ENCODE measurements at regions not wholly inside any gene's neighbourhood (a gene's known extent, or its start where the extent isn't known, plus 50 kb on each side); places are given as distances from the start of the nearest gene placed in this dataset.

DNA sequence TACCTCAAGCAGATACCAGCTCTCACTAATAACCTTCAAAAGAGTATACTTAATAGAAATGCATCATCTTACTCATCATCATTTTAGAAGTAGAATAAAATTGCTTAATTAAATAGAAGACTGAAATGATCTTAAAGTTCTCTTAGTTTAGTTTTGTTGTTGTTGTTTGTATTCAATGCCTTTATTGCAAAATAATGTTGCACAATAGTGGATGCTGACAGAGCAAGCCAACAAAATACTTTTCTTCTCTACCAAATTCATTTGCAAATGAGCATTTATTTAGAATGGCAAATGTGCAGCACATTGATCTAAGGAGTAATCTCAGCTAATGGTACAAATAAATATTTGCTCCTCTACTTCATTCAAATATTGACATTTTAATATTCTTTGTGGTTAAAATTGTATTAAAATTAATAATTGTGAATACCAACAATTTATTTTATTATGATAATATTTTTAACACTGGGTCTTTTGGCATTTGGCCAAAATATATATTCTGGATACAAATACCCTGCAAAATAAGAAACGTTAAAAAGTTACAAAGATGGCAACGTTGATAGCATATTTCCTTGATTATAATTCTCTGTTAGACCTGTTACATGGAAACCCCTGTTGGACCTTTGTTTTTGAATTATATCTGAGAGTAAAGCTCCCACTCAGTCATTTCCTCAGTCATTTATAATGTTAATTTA is 496.1 kb downstream of the RERGL start:
- Histone ChIP-seq H3K4me3 (ENCODE audit: low read length) (no peak overlapping the region), H3K9me3 (ENCODE audit: low read length) (no peaks in the 10 kb centered on the region), H2AFZ (ENCODE audit: low read depth, low read length) (no peak overlapping the region), H3K9ac (ENCODE audit: low read length) (no peak overlapping the region), H3K27me3 (ENCODE audit: insufficient read depth, low read depth, low read length) (no peaks in the 10 kb centered on the region), H3K27ac (ENCODE audit: low read length) (no peak overlapping the region), H3K4me2 (ENCODE audit: low read length) (no peak overlapping the region), H3K9me2 (ENCODE audit: insufficient read depth, low read length) (no peaks in the 10 kb centered on the region), H3K36me3 (ENCODE audit: insufficient read depth, low read length) (no peaks in the 10 kb centered on the region), H3K79me2 (replicated peaks; ENCODE audit: insufficient read depth, low read length) (no peaks in the 10 kb centered on the region), H3F3A (ENCODE audit: insufficient read depth, low read length, poor library complexity, severe bottlenecking) (no peaks in the 10 kb centered on the region), H4K20me1 (ENCODE audit: insufficient read depth) (no peaks in the 10 kb centered on the region)
- TF ChIP-seq EP300 (conservative IDR thresholded peaks at IDR 0.05; ENCODE audit: poor library complexity, severe bottlenecking) (no peak), RAD21 (conservative IDR thresholded peaks at IDR 0.05) (no peak), TAF1 (IDR thresholded peaks at IDR 0.05; ENCODE audit: low read depth) (no peak), MXI1 (conservative IDR thresholded peaks at IDR 0.05; ENCODE audit: poor library complexity, severe bottlenecking) (no peak), POLR2AphosphoS5 (IDR thresholded peaks at IDR 0.05) (no peak), SMC3 (conservative IDR thresholded peaks at IDR 0.05; ENCODE audit: poor library complexity) (no peak), EZH2 (IDR thresholded peaks at IDR 0.05; ENCODE audit: borderline replicate concordance, insufficient read depth, low read length, poor library complexity, severe bottlenecking) (no peak)
- TF ChIP-seq, protein P1, sequence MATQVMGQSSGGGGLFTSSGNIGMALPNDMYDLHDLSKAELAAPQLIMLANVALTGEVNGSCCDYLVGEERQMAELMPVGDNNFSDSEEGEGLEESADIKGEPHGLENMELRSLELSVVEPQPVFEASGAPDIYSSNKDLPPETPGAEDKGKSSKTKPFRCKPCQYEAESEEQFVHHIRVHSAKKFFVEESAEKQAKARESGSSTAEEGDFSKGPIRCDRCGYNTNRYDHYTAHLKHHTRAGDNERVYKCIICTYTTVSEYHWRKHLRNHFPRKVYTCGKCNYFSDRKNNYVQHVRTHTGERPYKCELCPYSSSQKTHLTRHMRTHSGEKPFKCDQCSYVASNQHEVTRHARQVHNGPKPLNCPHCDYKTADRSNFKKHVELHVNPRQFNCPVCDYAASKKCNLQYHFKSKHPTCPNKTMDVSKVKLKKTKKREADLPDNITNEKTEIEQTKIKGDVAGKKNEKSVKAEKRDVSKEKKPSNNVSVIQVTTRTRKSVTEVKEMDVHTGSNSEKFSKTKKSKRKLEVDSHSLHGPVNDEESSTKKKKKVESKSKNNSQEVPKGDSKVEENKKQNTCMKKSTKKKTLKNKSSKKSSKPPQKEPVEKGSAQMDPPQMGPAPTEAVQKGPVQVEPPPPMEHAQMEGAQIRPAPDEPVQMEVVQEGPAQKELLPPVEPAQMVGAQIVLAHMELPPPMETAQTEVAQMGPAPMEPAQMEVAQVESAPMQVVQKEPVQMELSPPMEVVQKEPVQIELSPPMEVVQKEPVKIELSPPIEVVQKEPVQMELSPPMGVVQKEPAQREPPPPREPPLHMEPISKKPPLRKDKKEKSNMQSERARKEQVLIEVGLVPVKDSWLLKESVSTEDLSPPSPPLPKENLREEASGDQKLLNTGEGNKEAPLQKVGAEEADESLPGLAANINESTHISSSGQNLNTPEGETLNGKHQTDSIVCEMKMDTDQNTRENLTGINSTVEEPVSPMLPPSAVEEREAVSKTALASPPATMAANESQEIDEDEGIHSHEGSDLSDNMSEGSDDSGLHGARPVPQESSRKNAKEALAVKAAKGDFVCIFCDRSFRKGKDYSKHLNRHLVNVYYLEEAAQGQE (IDR thresholded peaks at IDR 0.05; ENCODE audit: borderline replicate concordance): no peak
- TF ChIP-seq, protein P2, sequence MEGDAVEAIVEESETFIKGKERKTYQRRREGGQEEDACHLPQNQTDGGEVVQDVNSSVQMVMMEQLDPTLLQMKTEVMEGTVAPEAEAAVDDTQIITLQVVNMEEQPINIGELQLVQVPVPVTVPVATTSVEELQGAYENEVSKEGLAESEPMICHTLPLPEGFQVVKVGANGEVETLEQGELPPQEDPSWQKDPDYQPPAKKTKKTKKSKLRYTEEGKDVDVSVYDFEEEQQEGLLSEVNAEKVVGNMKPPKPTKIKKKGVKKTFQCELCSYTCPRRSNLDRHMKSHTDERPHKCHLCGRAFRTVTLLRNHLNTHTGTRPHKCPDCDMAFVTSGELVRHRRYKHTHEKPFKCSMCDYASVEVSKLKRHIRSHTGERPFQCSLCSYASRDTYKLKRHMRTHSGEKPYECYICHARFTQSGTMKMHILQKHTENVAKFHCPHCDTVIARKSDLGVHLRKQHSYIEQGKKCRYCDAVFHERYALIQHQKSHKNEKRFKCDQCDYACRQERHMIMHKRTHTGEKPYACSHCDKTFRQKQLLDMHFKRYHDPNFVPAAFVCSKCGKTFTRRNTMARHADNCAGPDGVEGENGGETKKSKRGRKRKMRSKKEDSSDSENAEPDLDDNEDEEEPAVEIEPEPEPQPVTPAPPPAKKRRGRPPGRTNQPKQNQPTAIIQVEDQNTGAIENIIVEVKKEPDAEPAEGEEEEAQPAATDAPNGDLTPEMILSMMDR (IDR thresholded peaks at IDR 0.05; ENCODE audit: poor library complexity, severe bottlenecking): no peak

DNA sequence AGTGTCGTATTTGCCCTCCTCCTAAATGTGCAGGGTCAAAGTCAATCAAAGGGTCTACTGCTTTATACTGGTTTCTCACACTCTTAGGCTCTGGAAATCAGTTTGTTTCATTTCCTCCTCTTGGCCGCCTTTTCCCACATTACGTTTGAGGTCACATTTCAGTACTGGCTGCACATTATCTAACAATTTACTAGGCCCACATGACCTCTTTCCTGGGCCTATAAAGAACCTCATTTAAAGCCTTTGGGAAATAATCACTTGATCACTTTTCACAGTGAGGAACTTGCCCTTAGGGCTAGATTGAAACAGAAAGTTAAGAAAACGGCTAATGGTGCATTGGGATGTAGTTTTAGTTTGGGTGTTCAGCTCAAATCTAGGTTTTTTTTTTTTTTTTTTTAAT is 497.5 kb downstream of the RERGL start:
- H3K4me3 ChIP-seq (ENCODE audit: low read length): no peak overlapping the region
- no peak overlapping the region for H2AFZ ChIP-seq (ENCODE audit: low read depth, low read length)
- no peaks in the 10 kb centered on the region for H3K79me2 ChIP-seq (replicated peaks; ENCODE audit: insufficient read depth, low read length)
- no peak overlapping the region for H3K9ac ChIP-seq (ENCODE audit: low read length)
- no peak overlapping the region for H3K4me2 ChIP-seq (ENCODE audit: low read length)
- no peaks in the 10 kb centered on the region for H4K20me1 ChIP-seq (ENCODE audit: insufficient read depth)
- no peaks in the 10 kb centered on the region for H3K9me3 ChIP-seq (ENCODE audit: low read length)
- no peaks in the 10 kb centered on the region for H3K9me2 ChIP-seq (ENCODE audit: insufficient read depth, low read length)
- no peak overlapping the region for H3K27ac ChIP-seq (ENCODE audit: low read length)
- H3K36me3 ChIP-seq (ENCODE audit: insufficient read depth, low read length): no peaks in the 10 kb centered on the region
- no peaks in the 10 kb centered on the region for H3F3A ChIP-seq (ENCODE audit: insufficient read depth, low read length, poor library complexity, severe bottlenecking)
- TF ChIP-seq RAD21 (conservative IDR thresholded peaks at IDR 0.05): no peak
- TF ChIP-seq TAF1 (IDR thresholded peaks at IDR 0.05; ENCODE audit: low read depth): no peak
- no peak for TF ChIP-seq SMC3 (conservative IDR thresholded peaks at IDR 0.05; ENCODE audit: poor library complexity)
- TF ChIP-seq MXI1 (conservative IDR thresholded peaks at IDR 0.05; ENCODE audit: poor library complexity, severe bottlenecking): no peak
- TF ChIP-seq EP300 (conservative IDR thresholded peaks at IDR 0.05; ENCODE audit: poor library complexity, severe bottlenecking): no peak
- H3K27me3 ChIP-seq (ENCODE audit: insufficient read depth, low read depth, low read length): no peaks in the 10 kb centered on the region

All from neural cell (in vitro differentiated cells).